ENCODE measurements at regions not wholly inside any gene's neighbourhood (a gene's known extent, or its start where the extent isn't known, plus 50 kb on each side); places are given as distances from the start of the nearest gene placed in this dataset.

GRCh38 chr13:109685203-109685602 lies 101.2 kb downstream of the IRS2 start:
- H3K9ac ChIP-seq (ENCODE audit: low read length), result no peak overlapping the region
- no peaks in the 10 kb centered on the region; the same call in 1 of the 2 replicates for H3K27me3 ChIP-seq (ENCODE audit: insufficient read depth, low read length)
- H3K27ac ChIP-seq (ENCODE audit: low read depth, low read length, poor library complexity, severe bottlenecking), result no peak overlapping the region
- no peak overlapping the region for H2AFZ ChIP-seq (ENCODE audit: low read length)
- no peak overlapping the region for H3K4me2 ChIP-seq (ENCODE audit: low read length)
- TF ChIP-seq CTCF (IDR thresholded peaks at IDR 0.05; ENCODE audit: low read length) (no peak), EZH2 (IDR thresholded peaks at IDR 0.05; ENCODE audit: borderline replicate concordance, low read length) (no peak)
- no peaks in the 10 kb centered on the region for H3K79me2 ChIP-seq (ENCODE audit: insufficient read depth, low read length)
- H3K4me3 ChIP-seq (ENCODE audit: low read depth, low read length, poor library complexity, severe bottlenecking), result no peak overlapping the region
- H3F3A ChIP-seq (ENCODE audit: insufficient read depth, low read length), result no peaks in the 10 kb centered on the region
- no peaks in the 10 kb centered on the region for H3K9me2 ChIP-seq (ENCODE audit: low read depth, low read length)
- H4K20me1 ChIP-seq (ENCODE audit: insufficient read depth, low read length), result no peaks in the 10 kb centered on the region
- H3K9me3 ChIP-seq (ENCODE audit: low read length), result no peaks in the 10 kb centered on the region
- H3K36me3 ChIP-seq (ENCODE audit: insufficient read depth, low read length), result no peaks in the 10 kb centered on the region
- no peaks in the 10 kb centered on the region for H3K4me1 ChIP-seq (ENCODE audit: insufficient read depth, low read length, severe bottlenecking)

- no peaks in the 10 kb centered on the region for H4K20me1 ChIP-seq (ENCODE audit: insufficient read depth, low read length)
- no peak for TF ChIP-seq EZH2 (IDR thresholded peaks at IDR 0.05; ENCODE audit: borderline replicate concordance, low read length)
- TF ChIP-seq CTCF (IDR thresholded peaks at IDR 0.05; ENCODE audit: low read length), result no peak
- no peaks in the 10 kb centered on the region for H3F3A ChIP-seq (ENCODE audit: insufficient read depth, low read length)
- no peak overlapping the region for H2AFZ ChIP-seq (ENCODE audit: low read length)
- no peaks in the 10 kb centered on the region for H3K9me2 ChIP-seq (ENCODE audit: low read depth, low read length)
- H3K4me2 ChIP-seq (ENCODE audit: low read length), result no peak overlapping the region
- no peaks in the 10 kb centered on the region for H3K4me1 ChIP-seq (ENCODE audit: insufficient read depth, low read length, severe bottlenecking)
- no peak overlapping the region for H3K9ac ChIP-seq (ENCODE audit: low read length)
- H3K79me2 ChIP-seq (ENCODE audit: insufficient read depth, low read length), result no peaks in the 10 kb centered on the region
- H3K9me3 ChIP-seq (ENCODE audit: low read length), result no peaks in the 10 kb centered on the region
- no peaks in the 10 kb centered on the region; the same call in 1 of the 2 replicates for H3K27me3 ChIP-seq (ENCODE audit: insufficient read depth, low read length)
- no peak overlapping the region for H3K27ac ChIP-seq (ENCODE audit: low read depth, low read length, poor library complexity, severe bottlenecking)
- no peaks in the 10 kb centered on the region for H3K36me3 ChIP-seq (ENCODE audit: insufficient read depth, low read length)
- H3K4me3 ChIP-seq (ENCODE audit: low read depth, low read length, poor library complexity, severe bottlenecking), result no peak overlapping the region
Measured at GRCh38 chr13:109684824-109685202, 101.6 kb downstream of the IRS2 start.

GRCh38 chr13:109684084-109684823 lies 102.1 kb downstream of the IRS2 start:
- no peak for TF ChIP-seq EZH2 (IDR thresholded peaks at IDR 0.05; ENCODE audit: borderline replicate concordance, low read length)
- no peak for TF ChIP-seq CTCF (IDR thresholded peaks at IDR 0.05; ENCODE audit: low read length)
- Histone ChIP-seq H3K36me3 (ENCODE audit: insufficient read depth, low read length) (no peaks in the 10 kb centered on the region), H3K27ac (ENCODE audit: low read depth, low read length, poor library complexity, severe bottlenecking) (no peak overlapping the region), H3K27me3 (ENCODE audit: insufficient read depth, low read length) (no peaks in the 10 kb centered on the region; the same call in 1 of the 2 replicates), H3K4me2 (ENCODE audit: low read length) (no peak overlapping the region), H3K9me2 (ENCODE audit: low read depth, low read length) (no peaks in the 10 kb centered on the region), H3K4me1 (ENCODE audit: insufficient read depth, low read length, severe bottlenecking) (no peaks in the 10 kb centered on the region), H3K9me3 (ENCODE audit: low read length) (no peaks in the 10 kb centered on the region), H3K4me3 (ENCODE audit: low read depth, low read length, poor library complexity, severe bottlenecking) (no peak overlapping the region), H3K79me2 (ENCODE audit: insufficient read depth, low read length) (no peaks in the 10 kb centered on the region), H4K20me1 (ENCODE audit: insufficient read depth, low read length) (no peaks in the 10 kb centered on the region), H3K9ac (ENCODE audit: low read length) (no peak overlapping the region), H3F3A (ENCODE audit: insufficient read depth, low read length) (no peaks in the 10 kb centered on the region), H2AFZ (ENCODE audit: low read length) (no peak overlapping the region)
